OCI-LY7 (cell line): ENCODE measurements at regions not wholly inside any gene's neighbourhood (a gene's known extent, or its start where the extent isn't known, plus 50 kb on each side); places are given as distances from the start of the nearest gene placed in this dataset.

Source experiments
- EZH2phosphoT487 ChIP-seq: fragments of 200-600 bp; sonication (generic); IDR thresholded peaks from 2 replicates; pipeline ENCODE4 v1.6.1; 2018; ENCODE audit warnings: low read depth, borderline replicate concordance, mild to moderate bottlenecking, mixed run types, antibody characterized with exemption, low read length, moderate library complexity, mixed read lengths
- TF ChIP-seq, protein P1 (sequence below): fragments of 200-600 bp; sonication (generic); conservative IDR thresholded peaks from 2 replicates; pipeline ENCODE4 v1.5.1; 2014; ENCODE audit warnings: mild to moderate bottlenecking, antibody characterized with exemption, low read length, moderate library complexity, mixed read lengths

- TF ChIP-seq, protein P1, sequence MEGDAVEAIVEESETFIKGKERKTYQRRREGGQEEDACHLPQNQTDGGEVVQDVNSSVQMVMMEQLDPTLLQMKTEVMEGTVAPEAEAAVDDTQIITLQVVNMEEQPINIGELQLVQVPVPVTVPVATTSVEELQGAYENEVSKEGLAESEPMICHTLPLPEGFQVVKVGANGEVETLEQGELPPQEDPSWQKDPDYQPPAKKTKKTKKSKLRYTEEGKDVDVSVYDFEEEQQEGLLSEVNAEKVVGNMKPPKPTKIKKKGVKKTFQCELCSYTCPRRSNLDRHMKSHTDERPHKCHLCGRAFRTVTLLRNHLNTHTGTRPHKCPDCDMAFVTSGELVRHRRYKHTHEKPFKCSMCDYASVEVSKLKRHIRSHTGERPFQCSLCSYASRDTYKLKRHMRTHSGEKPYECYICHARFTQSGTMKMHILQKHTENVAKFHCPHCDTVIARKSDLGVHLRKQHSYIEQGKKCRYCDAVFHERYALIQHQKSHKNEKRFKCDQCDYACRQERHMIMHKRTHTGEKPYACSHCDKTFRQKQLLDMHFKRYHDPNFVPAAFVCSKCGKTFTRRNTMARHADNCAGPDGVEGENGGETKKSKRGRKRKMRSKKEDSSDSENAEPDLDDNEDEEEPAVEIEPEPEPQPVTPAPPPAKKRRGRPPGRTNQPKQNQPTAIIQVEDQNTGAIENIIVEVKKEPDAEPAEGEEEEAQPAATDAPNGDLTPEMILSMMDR, result no peak
- no peak for TF ChIP-seq EZH2phosphoT487
Observed at GRCh38 chr12:33771889-33772288, 250.4 kb upstream of the ALG10 start.
